GM18520 (cell line): ENCODE measurements at regions not wholly inside any gene's neighbourhood (a gene's known extent, or its start where the extent isn't known, plus 50 kb on each side); places are given as distances from the start of the nearest gene placed in this dataset.
"Not testable (repeated sequence)": the region's sequence is repeated elsewhere in the genome, so short reads cannot be mapped to it uniquely, and the experiment has no call there.

Experiments used
- ATAC-seq: cut with Tn5 transposase; IDR thresholded peaks from one replicate; pipeline ENCODE4 v1.9.1; 2021; ENCODE audit not compliant: unreplicated experiment

DNA sequence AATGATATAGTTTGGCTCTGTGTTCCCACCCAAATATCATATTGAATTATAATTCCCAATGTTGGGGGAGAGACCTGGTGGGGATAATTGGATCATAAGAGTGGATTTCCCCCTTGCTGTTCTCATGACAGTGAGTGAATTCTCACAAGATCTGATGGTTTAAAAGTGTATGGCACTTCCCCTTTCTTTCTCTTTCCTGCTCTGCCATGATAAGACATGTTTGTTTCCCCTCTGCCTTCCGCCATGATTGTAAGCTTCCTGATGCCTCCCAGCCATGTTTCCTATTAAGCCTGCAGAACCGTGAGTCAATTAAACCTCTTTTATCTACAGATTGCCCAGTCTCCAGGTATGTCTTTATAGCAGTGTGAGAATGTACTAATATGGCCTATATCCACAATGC lies 126.7 kb upstream of the GMNC start:
- ATAC-seq = no peak

- no peak for ATAC-seq
Measured at GRCh38 chr3:190988102-190988501, 125.6 kb upstream of the GMNC start.

DNA sequence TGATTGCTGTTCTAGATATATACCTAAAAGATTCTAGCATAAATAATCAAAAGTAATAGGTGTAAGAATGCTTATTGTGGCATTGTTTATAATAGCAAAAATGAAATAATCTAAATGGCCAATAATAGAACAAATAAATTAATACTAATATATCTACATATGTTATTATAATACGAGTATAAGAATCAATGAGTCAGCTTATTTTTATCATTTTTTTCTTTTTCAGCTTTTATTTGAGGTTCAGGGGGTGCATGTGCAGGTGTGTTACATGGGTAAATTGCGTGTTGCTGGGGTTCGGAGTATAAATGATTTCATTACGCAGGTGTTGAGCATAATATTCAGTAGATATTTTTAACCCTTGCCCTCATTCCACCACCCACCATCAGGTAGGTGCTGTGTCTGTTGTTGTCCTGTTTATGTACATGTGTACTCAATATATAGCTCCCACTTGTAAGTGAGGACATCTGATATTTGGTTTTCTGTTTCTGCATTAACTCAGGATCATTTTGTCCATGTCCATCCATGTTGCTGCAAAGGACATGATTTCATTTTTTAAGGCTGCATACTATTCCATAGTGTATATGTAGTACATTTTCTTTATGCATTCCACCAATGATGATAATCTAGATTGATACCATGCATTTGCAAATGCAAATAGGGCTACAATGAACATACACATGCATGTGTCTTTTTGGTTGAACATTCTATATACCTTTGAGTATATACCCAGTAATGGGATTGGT lies 122.2 kb upstream of the GMNC start:
- ATAC-seq = no peak

DNA sequence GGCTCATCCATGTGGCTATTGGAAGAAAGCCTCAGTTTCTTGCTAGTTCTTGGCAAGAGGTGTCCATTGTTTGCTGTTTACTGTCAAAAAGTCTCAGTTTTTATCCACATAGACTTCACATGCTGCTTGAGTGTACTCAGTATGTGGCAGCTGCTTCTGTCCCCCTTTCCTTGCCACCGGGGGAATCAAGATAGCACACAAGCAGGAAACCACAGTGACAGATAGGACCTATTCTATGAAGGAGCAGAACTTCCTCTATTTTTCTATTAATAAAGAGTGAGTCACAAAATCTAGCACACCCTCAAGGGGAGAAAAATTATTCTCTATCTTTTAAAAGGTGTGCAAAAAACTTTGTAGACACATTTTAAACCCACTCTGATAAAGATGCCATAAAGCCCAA lies 121.4 kb upstream of the GMNC start:
- no peak for ATAC-seq

DNA sequence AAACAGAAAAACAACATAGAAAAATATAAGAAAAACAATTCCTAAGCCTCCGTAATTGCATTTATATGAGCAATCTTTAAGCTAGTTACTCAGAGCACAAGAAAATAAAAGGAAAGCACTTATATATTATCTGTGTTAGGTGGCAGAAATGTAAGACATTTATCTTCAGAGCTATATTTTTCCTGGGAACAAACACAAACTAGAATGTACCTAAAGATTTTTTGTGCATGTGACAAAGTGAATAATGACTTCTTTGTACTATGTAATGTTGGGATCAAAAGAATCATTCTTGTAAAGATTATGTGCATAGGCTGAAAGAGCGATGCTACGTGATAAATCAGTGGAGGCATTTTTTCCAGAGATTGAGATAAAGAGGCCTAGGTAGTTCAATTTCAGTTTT lies 111.3 kb upstream of the GMNC start:
- ATAC-seq = no peak

DNA sequence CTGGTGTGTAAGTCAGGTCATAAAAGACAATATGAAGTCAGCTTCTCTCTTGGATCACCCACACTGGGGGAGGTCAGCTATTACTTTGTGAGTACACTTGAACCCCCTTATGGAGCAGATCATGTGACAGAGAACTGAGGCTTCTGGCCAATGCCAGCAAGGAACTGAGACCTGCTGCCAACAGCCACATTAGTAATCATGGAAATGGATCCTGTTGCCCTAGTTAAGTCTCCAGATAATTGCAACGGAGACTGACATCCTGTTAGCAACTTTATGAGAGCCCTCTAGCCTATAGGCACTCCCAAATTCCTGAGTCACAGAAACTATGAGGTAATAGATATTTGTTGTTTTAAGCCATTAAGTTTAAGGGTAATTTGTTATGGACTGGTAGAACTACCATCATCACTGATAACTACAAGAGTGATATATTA lies 110.4 kb upstream of the GMNC start:
- no peak for ATAC-seq

DNA sequence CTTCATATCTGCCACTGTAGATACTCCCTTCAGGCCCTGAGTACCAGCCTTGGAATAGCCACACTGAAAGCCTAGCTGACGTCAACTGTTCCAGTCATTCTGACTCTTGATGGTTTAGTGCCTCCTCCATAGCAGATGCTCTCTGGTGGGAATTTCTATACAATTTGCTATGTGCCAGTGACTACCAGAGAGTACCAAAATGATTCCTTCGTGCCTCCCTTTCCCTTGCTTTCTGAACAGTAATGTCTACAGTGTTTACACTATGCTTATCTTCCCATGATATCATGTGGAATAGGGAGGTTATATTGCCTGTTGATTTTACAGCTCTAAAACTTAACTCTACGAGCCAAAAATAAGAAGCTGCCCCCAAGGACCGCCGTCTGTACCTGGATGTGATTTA lies 109.7 kb upstream of the GMNC start:
- no peak for ATAC-seq

- peak; percentile 77 for ATAC-seq
Measured at GRCh38 chr3:190970560-190970959, 108.1 kb upstream of the GMNC start.

GRCh38 chr3:190968616-190969015 lies 106.1 kb upstream of the GMNC start:
- no peak for ATAC-seq

GRCh38 chr3:190964931-190965330 lies 102.4 kb upstream of the GMNC start:
- ATAC-seq = not testable (repeated sequence)

DNA sequence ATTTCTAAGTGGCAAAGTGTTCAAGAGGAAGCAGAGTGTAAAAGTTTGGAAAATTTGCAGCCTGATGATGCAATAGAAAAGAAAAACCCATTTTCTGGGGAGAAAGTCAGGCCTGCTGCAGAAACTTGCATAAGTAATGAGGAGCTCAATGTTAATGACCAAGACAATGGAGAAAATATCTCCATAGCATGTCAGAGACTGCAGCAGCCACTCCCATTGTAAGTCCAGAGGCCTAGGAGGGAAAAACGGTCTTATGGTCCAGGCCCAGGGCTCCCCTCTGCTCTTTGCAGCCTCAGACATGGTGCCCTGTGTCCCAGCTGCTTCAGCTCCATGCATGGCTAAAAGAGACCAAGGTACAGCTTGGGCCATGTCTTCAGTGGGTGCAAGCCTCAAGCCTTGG lies 96.6 kb upstream of the GMNC start:
- ATAC-seq = no peak

DNA sequence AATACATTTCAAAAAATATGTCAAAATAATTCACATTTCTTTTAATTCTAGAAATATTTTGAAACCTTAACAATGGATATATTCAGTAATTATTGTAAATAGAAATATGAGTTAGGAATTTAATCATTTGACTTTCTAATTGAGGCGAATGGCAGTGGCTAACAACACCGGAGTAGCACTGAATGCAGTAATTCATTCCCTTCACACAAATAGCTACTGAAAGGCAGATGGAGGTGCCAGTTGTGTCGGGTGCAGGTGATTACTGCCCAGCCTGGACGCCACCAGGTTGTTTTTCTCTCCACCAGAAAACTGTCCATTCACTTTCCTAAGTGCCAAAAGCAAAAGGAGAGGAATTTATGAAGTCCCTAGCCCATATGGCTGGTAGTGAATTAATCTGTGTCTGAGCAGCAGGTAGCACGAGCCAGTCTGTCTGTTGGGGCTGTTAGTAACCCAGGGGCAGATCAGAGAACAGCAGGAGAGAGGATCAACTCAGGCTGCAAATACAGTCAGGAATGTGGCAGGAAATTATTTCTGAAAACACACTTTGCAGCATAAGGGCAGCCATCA lies 79.3 kb upstream of the GMNC start:
- no peak for ATAC-seq

DNA sequence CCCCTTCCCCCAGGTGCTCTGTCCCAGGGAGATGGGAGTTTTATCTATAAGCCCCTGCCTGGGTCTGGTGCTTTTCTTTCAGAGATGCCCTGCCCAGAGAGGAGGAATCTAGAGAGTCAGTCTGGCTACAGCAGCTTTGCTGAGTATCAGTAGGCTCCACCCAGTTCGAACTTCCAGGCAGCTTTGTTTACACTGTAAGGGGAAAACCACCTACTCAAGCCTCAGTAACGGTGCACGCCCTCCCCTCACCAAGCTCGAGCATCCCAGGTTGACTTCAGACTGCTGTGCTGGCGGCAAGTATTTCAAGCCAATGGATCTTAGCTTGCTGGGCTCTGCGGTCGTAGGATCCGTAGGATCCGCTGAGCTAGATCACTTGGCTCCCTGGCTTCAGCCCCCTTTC lies 72.1 kb upstream of the GMNC start:
- not testable (repeated sequence) for ATAC-seq

GRCh38 chr3:190926619-190927018 lies 64.1 kb upstream of the GMNC start:
- no peak for ATAC-seq

GRCh38 chr3:190912736-190913135 lies 50.2 kb upstream of the GMNC start:
- no peak for ATAC-seq
